H9 (cell line): ENCODE measurements at regions not wholly inside any gene's neighbourhood (a gene's known extent, or its start where the extent isn't known, plus 50 kb on each side); places are given as distances from the start of the nearest gene placed in this dataset.

ENCODE experiments used
- DNase-seq: peaks from one replicate; pipeline ENCODE4 v3.0.0-alpha.2; 2017
- H2AFZ ChIP-seq: one replicate; pipeline ENCODE4 v1.6.1; 2013; ENCODE audit warnings: mild to moderate bottlenecking, low read length, control low read depth, moderate library complexity
- H2AK5ac ChIP-seq: 2 replicates; pipeline ENCODE4 v1.6.1; 2013; ENCODE audit warnings: low read length, control low read depth, mixed read lengths; ENCODE audit not compliant: insufficient read length
- H2BK120ac ChIP-seq: one replicate; pipeline ENCODE4 v1.6.1; 2013; ENCODE audit warnings: low read depth, mild to moderate bottlenecking, low read length, control low read depth, inconsistent platforms; ENCODE audit not compliant: poor library complexity, severe bottlenecking
- H2BK12ac ChIP-seq: 2 replicates; pipeline ENCODE4 v1.6.1; 2013; ENCODE audit warnings: low read length, control low read depth, mixed read lengths, low read depth; ENCODE audit not compliant: insufficient read length
- H2BK15ac ChIP-seq: 2 replicates; pipeline ENCODE4 v1.6.1; 2013; ENCODE audit warnings: low read depth, low read length, control low read depth
- H2BK20ac ChIP-seq: one replicate; pipeline ENCODE4 v1.6.1; 2013; ENCODE audit warnings: low read depth, mild to moderate bottlenecking, low read length, control low read depth, inconsistent platforms; ENCODE audit not compliant: poor library complexity, severe bottlenecking
- H2BK5ac ChIP-seq: 2 replicates; pipeline ENCODE4 v1.6.1; 2013; ENCODE audit warnings: low read length, control low read depth, mixed read lengths; ENCODE audit not compliant: insufficient read length
- H3K14ac ChIP-seq: 2 replicates; pipeline ENCODE4 v1.6.1; 2013; ENCODE audit warnings: low read length, control low read depth; ENCODE audit not compliant: insufficient read depth
- H3K18ac ChIP-seq: 2 replicates; pipeline ENCODE4 v1.6.1; 2013; ENCODE audit warnings: low read depth, mild to moderate bottlenecking, mixed read lengths, low read length, control low read depth; ENCODE audit not compliant: insufficient read length
- H3K23ac ChIP-seq: 2 replicates; pipeline ENCODE4 v1.6.1; 2013; ENCODE audit warnings: low read length, control low read depth, mixed read lengths, low read depth; ENCODE audit not compliant: insufficient read length
- H3K23me2 ChIP-seq: 2 replicates; pipeline ENCODE4 v1.6.1; 2013; ENCODE audit warnings: low read depth, mild to moderate bottlenecking, mixed read lengths, low read length, control low read depth; ENCODE audit not compliant: insufficient read length, poor library complexity, severe bottlenecking
- H3K27ac ChIP-seq: 2 replicates; pipeline ENCODE4 v1.5.1; 2013; ENCODE audit warnings: low read length, control low read depth, mixed read lengths, low read depth; ENCODE audit not compliant: insufficient read length
- H3K27me3 ChIP-seq: 2 replicates; pipeline ENCODE4 v1.6.1; 2013; ENCODE audit warnings: low read length, control low read depth, inconsistent platforms; ENCODE audit not compliant: insufficient read depth
- H3K4ac ChIP-seq: 2 replicates; pipeline ENCODE4 v1.6.1; 2013; ENCODE audit warnings: low read depth, mild to moderate bottlenecking, control low read depth, inconsistent platforms, low read length, moderate library complexity
- H3K4me1 ChIP-seq: 2 replicates; pipeline ENCODE4 v1.6.1; 2013; ENCODE audit warnings: low read length, control low read depth, inconsistent platforms; ENCODE audit not compliant: insufficient read depth
- H3K4me2 ChIP-seq: 2 replicates; pipeline ENCODE4 v1.6.1; 2013; ENCODE audit warnings: low read length, control low read depth, mixed read lengths; ENCODE audit not compliant: insufficient read length, insufficient read depth
- H3K56ac ChIP-seq: 2 replicates; pipeline ENCODE4 v1.6.1; 2013; ENCODE audit warnings: low read depth, mild to moderate bottlenecking, mixed read lengths, low read length, control low read depth; ENCODE audit not compliant: insufficient read length
- H3K79me1 ChIP-seq: 2 replicates; pipeline ENCODE4 v1.6.1; 2013; ENCODE audit warnings: low read depth, mild to moderate bottlenecking, moderate library complexity, low read length, control low read depth, inconsistent platforms; ENCODE audit not compliant: insufficient read depth, poor library complexity, severe bottlenecking
- H3K79me2 ChIP-seq: 2 replicates; pipeline ENCODE4 v1.6.1; 2013; ENCODE audit warnings: low read length, control low read depth, inconsistent platforms; ENCODE audit not compliant: insufficient read depth
- H3K9ac ChIP-seq: 2 replicates; pipeline ENCODE4 v1.6.1; 2013; ENCODE audit warnings: low read length, control low read depth, mixed read lengths; ENCODE audit not compliant: insufficient read length; ENCODE audit errors: extremely low read depth
- H3K9me3 ChIP-seq: one replicate; pipeline ENCODE4 v1.6.1; 2013; ENCODE audit warnings: low read depth, low read length, inconsistent platforms; ENCODE audit not compliant: control insufficient read depth
- H3T11ph ChIP-seq: one replicate; pipeline ENCODE4 v1.6.1; 2013; ENCODE audit warnings: mild to moderate bottlenecking, low read length, control low read depth, inconsistent platforms
- H4K20me1 ChIP-seq: one replicate; pipeline ENCODE4 v1.6.1; 2013; ENCODE audit not compliant: control insufficient read depth, insufficient read length, insufficient read depth
- H4K5ac ChIP-seq: 2 replicates; pipeline ENCODE4 v1.6.1; 2013; ENCODE audit warnings: low read depth, mild to moderate bottlenecking, mixed read lengths, low read length, control low read depth; ENCODE audit not compliant: insufficient read length
- H4K8ac ChIP-seq: replicated peaks from 2 replicates; pipeline ENCODE4 v1.6.1; 2013; ENCODE audit warnings: low read length, control low read depth, mixed read lengths, low read depth; ENCODE audit not compliant: insufficient read length
- H4K91ac ChIP-seq: 2 replicates; pipeline ENCODE4 v1.6.1; 2013; ENCODE audit warnings: low read depth, mild to moderate bottlenecking, moderate library complexity, mixed read lengths, low read length, control low read depth; ENCODE audit not compliant: insufficient read length
- H3K27ac Mint-ChIP-seq, 3 experiments: 2 replicates in 2 of 3; 3 replicates in 1 of 3; pipeline ENCODE4 v1.8.0; 2020 to 2021; ENCODE audit warnings: mixed read lengths in 3 of 3, mild to moderate bottlenecking in 1 of 3, moderate library complexity in 1 of 3
- H3K27me3 Mint-ChIP-seq: 2 replicates; pipeline ENCODE4 v1.8.0; 2021; ENCODE audit warnings: low read depth, mild to moderate bottlenecking, moderate library complexity, mixed read lengths
- H3K36me3 Mint-ChIP-seq, 3 experiments: 2 replicates in 2 of 3; 3 replicates in 1 of 3; pipeline ENCODE4 v1.8.0; 2020 to 2021; ENCODE audit warnings: low read depth in 3 of 3, mixed read lengths in 3 of 3; ENCODE audit not compliant: insufficient read depth in 1 of 3
- H3K4me1 Mint-ChIP-seq, 2 experiments: 2 replicates each; pipeline ENCODE4 v1.8.0; 2020; ENCODE audit warnings: mixed read lengths in 2 of 2
- H3K4me3 Mint-ChIP-seq, 2 experiments: 2 replicates in 1 of 2; 3 replicates in 1 of 2; pipeline ENCODE4 v1.8.0; 2020 to 2021; ENCODE audit warnings: mild to moderate bottlenecking in 2 of 2, mixed read lengths in 2 of 2, moderate library complexity in 1 of 2
- H3K9me3 Mint-ChIP-seq, 2 experiments: 2 replicates in 1 of 2; 3 replicates in 1 of 2; pipeline ENCODE4 v1.8.0; 2020; ENCODE audit warnings: mild to moderate bottlenecking in 2 of 2, mixed read lengths in 2 of 2, moderate library complexity in 1 of 2
- CTCF ChIP-seq: fragments of 200-600 bp; sonication (generic); conservative IDR thresholded peaks from 3 replicates; pipeline ENCODE4 v1.8.0; 2021; ENCODE audit warnings: antibody characterized with exemption, mild to moderate bottlenecking
- WGBS: extraction: QIAGEN DNeasy Blood & Tissue Kit; methylation state at CpG from one replicate; pipeline ENCODE4 v1.1.7; 2013; ENCODE audit warnings: missing lambda C conversion rate, low lambda C conversion rate, mixed read lengths; ENCODE audit not compliant: insufficient read length; ENCODE audit errors: extremely low coverage; 5-methylcytosine and 5-hydroxymethylcytosine counted together

GRCh38 chr2:41935002-41935401, 112.8 kb upstream of the PKDCC start:
- H3K4me2 ChIP-seq: no peak overlapping the region
- H2AK5ac ChIP-seq: no peak overlapping the region
- no peak for DNase-seq
- no peak overlapping the region for H3K27ac ChIP-seq
- no peak overlapping the region for H2BK120ac ChIP-seq
- H3K23ac ChIP-seq: no peak overlapping the region
- H2BK15ac ChIP-seq: no peak overlapping the region
- no peak overlapping the region for H3K18ac ChIP-seq
- H2AFZ ChIP-seq: no peak overlapping the region
- no peak overlapping the region for H2BK12ac ChIP-seq
- no peak overlapping the region for H2BK5ac ChIP-seq
- H3K4me3 Mint-ChIP-seq: no peak overlapping the region
- H3K36me3 Mint-ChIP-seq: no peaks in the 10 kb centered on the region
- no peak overlapping the region for H4K5ac ChIP-seq
- H4K91ac ChIP-seq: no peak overlapping the region
- H3T11ph ChIP-seq: no peak overlapping the region
- H3K27me3 ChIP-seq: no peaks in the 10 kb centered on the region
- peaks cover 63 to 72% of the 10 kb centered on the region in 2 experiments for H3K4me1 Mint-ChIP-seq
- H3K9me3 ChIP-seq: no peaks in the 10 kb centered on the region
- no peak overlapping the region for H3K27ac Mint-ChIP-seq
- H3K14ac ChIP-seq: no peak overlapping the region
- no peak for TF ChIP-seq CTCF
- no peaks in the 10 kb centered on the region for H3K9me3 Mint-ChIP-seq
- no peak overlapping the region for H3K56ac ChIP-seq
- H2BK20ac ChIP-seq: no peak overlapping the region
- H3K4me1 ChIP-seq: peaks cover 15% of the 10 kb centered on the region; the same call in 1 of the 2 replicates
- H4K8ac ChIP-seq: no peak overlapping the region
- H3K79me1 ChIP-seq: no peaks in the 10 kb centered on the region
- no peaks in the 10 kb centered on the region for H3K23me2 ChIP-seq
- WGBS: no CpG with 5 or more reads among the region's 2 CpGs
- H3K27me3 Mint-ChIP-seq: peaks cover 6% of the 10 kb centered on the region
- H3K79me2 ChIP-seq: no peaks in the 10 kb centered on the region
- no peak overlapping the region for H3K9ac ChIP-seq
- H4K20me1 ChIP-seq: no peaks in the 10 kb centered on the region
- H3K4ac ChIP-seq: no peak overlapping the region
